ENCODE measurements at regions not wholly inside any gene's neighbourhood (a gene's known extent, or its start where the extent isn't known, plus 50 kb on each side); places are given as distances from the start of the nearest gene placed in this dataset.
"Not testable (repeated sequence)": the region's sequence is repeated elsewhere in the genome, so short reads cannot be mapped to it uniquely, and the experiment has no call there.

GRCh38 chr3:118075873-118076272 lies 958.8 kb downstream of the IGSF11 start:
- no peak for DNase-seq (ENCODE audit: low read depth)

DNA sequence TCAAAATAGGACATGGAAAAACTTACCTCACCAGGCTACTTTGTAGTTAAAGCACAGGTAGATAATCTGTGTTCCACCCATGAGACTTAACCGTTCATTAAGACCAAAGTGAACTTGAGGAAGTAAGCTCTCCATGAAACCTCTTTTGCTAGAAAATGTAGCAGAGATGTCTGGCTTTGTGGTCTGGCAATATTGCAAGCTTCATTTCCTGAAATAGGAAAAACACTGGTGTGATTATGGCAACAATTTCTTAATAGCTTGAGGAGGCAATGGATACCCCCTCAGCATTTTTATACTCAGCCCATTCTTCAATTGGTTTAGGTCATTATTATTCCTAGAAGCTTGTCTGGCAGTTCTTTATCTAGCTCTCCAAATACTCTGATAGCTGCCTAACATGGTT lies 957.3 kb downstream of the IGSF11 start:
- DNase-seq (ENCODE audit: low read depth) = no peak

- no peak for DNase-seq (ENCODE audit: low read depth)
These were observed 953.8 kb downstream of the IGSF11 start for GRCh38 chr3:118080889-118081288.

DNA sequence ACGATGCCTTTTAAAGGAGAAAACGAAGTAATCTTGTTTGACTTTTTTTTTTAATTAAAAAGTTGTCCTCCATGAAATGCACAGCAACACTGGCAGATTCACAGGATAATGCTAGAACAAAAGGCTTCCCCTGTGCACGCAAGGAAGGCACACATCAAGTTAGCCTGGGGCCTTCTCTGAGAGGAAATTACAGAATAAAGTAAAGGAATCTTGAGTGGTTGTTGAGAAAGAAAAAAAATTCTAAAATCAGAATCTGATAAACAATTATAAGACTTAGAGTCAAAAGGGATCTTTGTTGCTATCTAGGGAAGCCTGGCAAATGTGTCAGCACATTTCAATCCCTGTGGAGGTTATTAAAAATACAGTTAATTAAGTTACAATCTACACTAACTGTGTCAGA lies 946.0 kb downstream of the IGSF11 start:
- no peak for DNase-seq (ENCODE audit: low read depth)

GRCh38 chr3:118089563-118089962 lies 945.1 kb downstream of the IGSF11 start:
- DNase-seq (ENCODE audit: low read depth) = no peak

- DNase-seq (ENCODE audit: low read depth) = no peak
These were observed 937.4 kb downstream of the IGSF11 start for GRCh38 chr3:118097226-118097625.

DNA sequence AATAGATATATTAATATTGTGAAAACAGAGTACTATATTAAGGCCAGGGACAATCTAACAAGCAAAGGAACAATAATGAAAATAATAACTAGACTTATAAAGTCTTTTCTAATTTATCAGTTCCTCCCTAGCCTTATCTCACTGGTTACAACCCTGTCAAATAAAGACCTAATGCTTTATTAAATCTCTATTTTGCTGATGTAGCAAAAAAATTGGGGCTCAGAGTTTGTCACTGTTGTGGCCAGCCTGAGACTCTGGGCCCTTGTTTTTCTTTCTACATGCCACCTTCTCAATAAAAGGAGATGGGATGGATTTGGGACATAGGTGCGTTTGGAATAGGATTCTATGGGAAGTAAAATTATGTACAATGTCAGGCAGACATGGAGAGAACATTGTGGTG lies 937.0 kb downstream of the IGSF11 start:
- no peak for DNase-seq (ENCODE audit: low read depth)

GRCh38 chr3:118098827-118099226 lies 935.8 kb downstream of the IGSF11 start:
- no peak for DNase-seq (ENCODE audit: low read depth)

DNA sequence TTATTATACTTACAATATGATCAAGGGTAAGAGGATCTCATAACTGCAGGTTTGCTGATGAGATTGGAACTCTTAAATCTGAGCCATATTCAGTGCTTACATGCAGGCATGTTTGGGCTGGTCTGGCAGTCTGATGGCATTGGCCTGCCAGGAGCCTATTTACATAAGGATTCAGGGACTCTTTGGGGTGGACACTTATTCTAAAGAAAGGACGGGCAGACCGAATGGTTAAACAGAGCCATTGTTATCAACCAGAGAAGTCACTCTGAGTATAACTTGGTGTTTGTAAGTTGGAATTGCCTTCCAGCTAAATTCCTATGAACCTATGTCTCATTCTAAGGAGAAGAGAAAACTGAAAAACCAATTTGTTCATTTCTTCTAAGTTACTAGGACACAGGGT lies 932.8 kb downstream of the IGSF11 start:
- DNase-seq (ENCODE audit: low read depth) = no peak

- DNase-seq (ENCODE audit: low read depth) = no peak
These were observed 931.9 kb downstream of the IGSF11 start for GRCh38 chr3:118102737-118103136.

DNA sequence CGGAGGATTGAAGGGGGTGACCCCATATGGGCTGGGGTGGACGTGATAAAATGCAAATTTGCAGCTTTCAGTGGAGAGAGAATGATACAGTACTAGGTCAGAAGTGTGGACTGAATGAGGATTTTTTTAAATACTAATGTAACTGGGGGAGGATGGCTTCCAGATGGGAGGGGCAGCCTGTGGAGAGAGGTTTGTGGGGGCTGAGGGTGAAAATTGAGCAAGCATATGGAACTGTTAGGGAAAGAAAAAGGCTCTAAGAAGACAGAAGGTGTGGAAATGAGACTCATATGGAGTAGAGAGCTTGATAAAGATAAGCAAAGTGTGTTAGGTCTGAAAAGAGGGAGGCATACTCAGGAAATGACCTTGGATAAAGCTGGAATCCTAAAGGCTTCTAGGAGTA lies 926.4 kb downstream of the IGSF11 start:
- no peak for DNase-seq (ENCODE audit: low read depth)

DNA sequence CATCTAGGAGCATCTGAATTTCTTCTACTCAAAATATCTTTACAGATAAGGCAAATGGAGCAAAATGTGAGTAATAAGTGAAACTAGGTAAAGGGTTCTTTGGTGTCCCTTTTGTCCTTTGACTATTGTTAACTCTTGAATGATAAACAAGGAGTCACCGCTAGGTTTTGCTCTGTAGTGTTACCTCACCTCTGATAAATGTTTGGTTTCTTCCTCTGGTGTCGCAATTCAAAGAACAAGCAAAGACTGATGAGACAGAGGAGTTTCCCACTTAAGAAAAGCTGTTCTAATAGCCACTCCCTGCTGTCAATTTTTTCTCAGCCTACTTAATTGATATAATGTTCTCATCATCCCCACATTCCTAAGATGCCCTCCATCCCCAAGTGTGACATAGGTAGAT lies 925.9 kb downstream of the IGSF11 start:
- DNase-seq (ENCODE audit: low read depth) = no peak

DNA sequence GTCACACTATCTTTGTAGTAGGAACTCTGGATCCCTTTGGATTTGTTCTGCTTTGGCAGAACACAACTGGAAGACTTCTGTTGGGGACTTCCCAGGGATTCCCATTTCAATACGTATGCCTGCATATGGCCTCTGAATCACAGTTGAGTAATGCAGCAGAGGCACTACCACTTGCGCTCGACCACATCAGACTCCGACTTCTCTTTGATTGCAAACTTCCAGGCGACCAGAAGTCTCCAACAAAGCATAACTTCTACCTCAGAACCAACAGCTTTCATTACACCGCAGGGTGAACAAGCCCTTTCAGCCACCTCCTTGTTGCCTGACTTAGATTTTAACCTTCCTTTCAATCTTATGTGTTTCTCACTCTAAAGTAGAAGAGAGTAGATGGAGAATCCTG lies 924.4 kb downstream of the IGSF11 start:
- DNase-seq (ENCODE audit: low read depth) = no peak

- no peak for DNase-seq (ENCODE audit: low read depth)
These were observed 917.7 kb downstream of the IGSF11 start for GRCh38 chr3:118116991-118117390.

DNA sequence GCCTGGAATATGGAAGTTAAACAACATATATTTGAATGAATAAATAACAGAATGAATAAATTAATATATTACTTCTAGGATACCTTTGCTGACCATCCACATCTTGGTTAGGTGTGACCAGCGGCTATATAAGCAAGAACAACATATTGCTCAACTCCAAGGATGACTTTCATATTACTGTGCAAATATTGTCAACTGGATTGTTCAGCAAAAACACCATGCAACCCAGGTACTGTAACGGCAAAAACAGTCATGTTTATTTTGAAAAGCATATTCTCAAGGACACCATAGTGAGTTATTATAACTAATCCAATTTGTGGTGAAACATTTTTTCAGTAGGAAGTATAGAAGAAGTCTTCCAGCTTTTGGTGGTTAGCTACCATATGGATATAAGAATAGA lies 907.9 kb downstream of the IGSF11 start:
- no peak for DNase-seq (ENCODE audit: low read depth)

- no peak for DNase-seq (ENCODE audit: low read depth)
These were observed 906.7 kb downstream of the IGSF11 start for GRCh38 chr3:118127992-118128391.

DNA sequence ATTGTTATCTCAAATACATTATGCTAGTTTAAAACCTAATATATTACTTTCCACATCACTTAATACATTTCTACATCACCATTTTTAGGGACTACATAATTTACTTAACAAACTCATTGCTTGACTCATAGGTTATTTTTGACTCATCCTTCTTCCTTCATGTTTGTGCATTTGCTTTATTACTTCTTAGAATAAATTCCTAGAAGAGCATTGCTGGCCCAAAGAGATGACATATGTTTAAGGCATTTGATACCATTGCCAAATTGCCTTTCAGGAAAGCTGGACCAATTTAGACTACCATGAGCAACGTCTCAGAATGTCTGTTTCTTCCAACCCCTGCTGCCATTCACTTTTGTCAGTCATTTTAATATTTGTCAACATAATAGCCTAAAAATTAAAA lies 905.8 kb downstream of the IGSF11 start:
- peak; percentile 2 for DNase-seq (ENCODE audit: low read depth)

- DNase-seq (ENCODE audit: low read depth) = no peak
These were observed 896.9 kb downstream of the IGSF11 start for GRCh38 chr3:118137778-118138177.

GRCh38 chr3:118144919-118145318 lies 889.7 kb downstream of the IGSF11 start:
- no peak for DNase-seq (ENCODE audit: low read depth)

- DNase-seq (ENCODE audit: low read depth) = no peak
These were observed 887.8 kb downstream of the IGSF11 start for GRCh38 chr3:118146658-118147375.

- DNase-seq (ENCODE audit: low read depth) = no peak
These were observed 883.5 kb downstream of the IGSF11 start for GRCh38 chr3:118151164-118151563.

DNA sequence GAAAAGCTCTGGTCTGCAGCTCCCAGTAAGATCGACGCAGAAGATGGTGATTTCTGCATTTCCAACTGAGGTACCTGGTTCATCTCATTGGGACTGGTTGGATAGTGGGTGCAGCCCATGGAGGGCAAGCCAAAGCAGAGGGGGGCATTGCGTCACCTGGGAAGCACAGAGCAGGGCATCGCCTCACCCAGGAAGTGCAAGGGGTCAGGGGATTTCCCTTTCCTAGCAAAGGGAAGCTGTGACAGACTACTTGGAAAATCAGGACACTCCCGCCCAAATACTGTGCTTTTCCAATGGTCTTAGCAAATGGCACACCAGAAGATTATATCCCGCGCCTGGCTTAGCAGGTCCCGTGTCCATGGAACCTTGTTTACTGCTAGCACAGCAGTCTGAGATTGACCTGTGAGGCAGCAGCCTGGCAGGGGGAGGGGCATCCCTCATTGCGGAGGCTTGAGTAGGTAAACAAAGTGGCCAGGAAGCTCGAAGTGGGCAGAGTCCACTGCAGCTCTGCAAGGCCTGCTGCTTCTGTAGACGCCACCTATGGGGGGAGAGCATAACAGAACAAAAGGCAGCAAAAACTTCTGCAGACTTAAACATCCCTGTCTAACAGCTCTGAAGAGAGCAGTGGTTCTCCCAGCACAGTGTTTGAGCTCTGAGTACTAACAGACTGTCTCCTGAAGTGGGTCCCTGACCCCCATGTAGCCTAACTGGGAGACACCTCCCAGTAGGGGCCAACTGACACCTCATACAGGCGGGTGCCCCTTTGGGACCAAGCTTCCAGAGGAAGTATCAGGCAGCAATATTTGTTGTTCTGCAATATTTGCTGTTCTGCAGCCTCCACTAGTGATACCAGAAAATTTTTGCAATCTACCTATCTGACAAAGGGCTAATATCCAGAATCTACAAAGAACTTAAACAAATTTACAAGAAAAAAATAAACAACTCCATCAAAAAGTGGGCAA lies 871.7 kb downstream of the IGSF11 start:
- DNase-seq (ENCODE audit: low read depth) = not testable (repeated sequence)

DNA sequence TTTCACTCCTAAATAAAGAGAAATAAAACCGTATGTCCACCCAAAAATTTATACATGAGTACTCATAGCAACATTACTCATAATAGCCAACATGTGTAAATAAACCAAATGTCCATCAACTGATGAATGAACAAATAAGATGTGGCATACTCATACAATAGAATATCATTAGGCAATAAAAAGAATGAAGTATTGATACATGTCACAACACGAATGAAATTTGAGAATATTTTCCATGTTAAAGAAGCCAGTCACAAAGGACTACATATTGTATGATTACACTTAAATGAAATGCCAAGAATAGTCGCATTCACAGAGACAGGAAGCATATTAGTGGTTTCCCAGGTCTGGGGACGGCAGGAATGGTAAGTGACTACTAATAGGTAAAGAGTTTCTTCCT lies 869.2 kb downstream of the IGSF11 start:
- no peak for DNase-seq (ENCODE audit: low read depth)
